ENCODE measurements at regions not wholly inside any gene's neighbourhood (a gene's known extent, or its start where the extent isn't known, plus 50 kb on each side); places are given as distances from the start of the nearest gene placed in this dataset.

GRCh38 chr4:58090539-58090938, 980.4 kb upstream of the IGFBP7 start:
- H3K9me3 Mint-ChIP-seq, result no peaks in the 10 kb centered on the region; the same call in 2 of the 3 replicates
- no peaks in the 10 kb centered on the region for H4K20me1 ChIP-seq (replicated peaks; ENCODE audit: insufficient read depth)
- no peak for DNase-seq (ENCODE audit: low spot score)
- no peaks in the 10 kb centered on the region for H3K36me3 Mint-ChIP-seq (ENCODE audit: low read depth)
- H3K4me1 ChIP-seq (ENCODE audit: insufficient read depth), result peaks cover 14% of the 10 kb centered on the region; the same call in 1 of the 2 replicates
- H3K27ac Mint-ChIP-seq, result no peak overlapping the region
- no peak overlapping the region for H2AFZ ChIP-seq
- no peak for TF ChIP-seq ZNF114 (CRISPR knock-in tag; IDR thresholded peaks at IDR 0.05)
- no peak for TF ChIP-seq ZNF462 (CRISPR knock-in tag; IDR thresholded peaks at IDR 0.05)
- no peak for TF ChIP-seq ZNF331 (CRISPR knock-in tag; IDR thresholded peaks at IDR 0.05; ENCODE audit: low read depth)
- no peak for TF ChIP-seq NANOG (IDR thresholded peaks at IDR 0.05; ENCODE audit: borderline replicate concordance)
- no peak for TF ChIP-seq REST (IDR thresholded peaks at IDR 0.05; ENCODE audit: unreplicated experiment)
- TF ChIP-seq JUNB (IDR thresholded peaks at IDR 0.05; ENCODE audit: unreplicated experiment), result no peak
- no peak for TF ChIP-seq EZH2phosphoT487 (IDR thresholded peaks at IDR 0.05; ENCODE audit: unreplicated experiment)
- no peak for TF ChIP-seq ETS1 (IDR thresholded peaks at IDR 0.05)
- no peak for TF ChIP-seq CTCF (conservative IDR thresholded peaks at IDR 0.05; ENCODE audit: low read depth in 2 of 2)
- no peaks in the 10 kb centered on the region for H3K79me2 ChIP-seq (replicated peaks; ENCODE audit: insufficient read depth)
- no peaks in the 10 kb centered on the region for H3K36me3 ChIP-seq (ENCODE audit: insufficient read depth)
- no peaks in the 10 kb centered on the region for H3K9me2 ChIP-seq (ENCODE audit: insufficient read depth)
- no peak for ATAC-seq
- no peak overlapping the region for H3K4me3 Mint-ChIP-seq
- peaks cover 15% of the 10 kb centered on the region for H3K4me1 Mint-ChIP-seq
- H3K4me3 ChIP-seq, result no peak overlapping the region
- H3K27ac ChIP-seq (ENCODE audit: low read depth), result no peak overlapping the region
- H3K27me3 Mint-ChIP-seq (ENCODE audit: insufficient read depth, low read depth, poor library complexity), result no peaks in the 10 kb centered on the region
- no peak overlapping the region for H3K4me2 ChIP-seq
- H3K27me3 ChIP-seq (ENCODE audit: insufficient read depth), result no peaks in the 10 kb centered on the region
- no peaks in the 10 kb centered on the region for H3F3A ChIP-seq (replicated peaks; ENCODE audit: low read depth)

All from GM23338 (cell line).